K562 (cell line): ENCODE measurements at regions not wholly inside any gene's neighbourhood (a gene's known extent, or its start where the extent isn't known, plus 50 kb on each side); places are given as distances from the start of the nearest gene placed in this dataset.

Experiments used
- AFF1 ChIP-seq, 2 experiments: fragments of 450-650 bp; IDR thresholded peaks; 2 replicates each; pipeline ENCODE4 v1.6.1; 2018; ENCODE audit warnings: mild to moderate bottlenecking in 2 of 2, low read depth in 1 of 2; ENCODE audit not compliant: partially characterized antibody in 2 of 2
- ATF7 ChIP-seq: fragments of 450-650 bp; IDR thresholded peaks from 2 replicates; pipeline ENCODE4 v1.7.1; 2014; ENCODE audit warnings: mild to moderate bottlenecking, moderate library complexity
- CBX8 ChIP-seq: fragments of 200-600 bp; sonication (generic); IDR thresholded peaks from 2 replicates; pipeline ENCODE4 v1.6.1; 2012; ENCODE audit warnings: borderline replicate concordance, mixed run types, low read depth, mild to moderate bottlenecking, moderate library complexity, mixed read lengths, low read length, control low read depth, inconsistent platforms; ENCODE audit not compliant: poor library complexity, severe bottlenecking; ENCODE audit errors: extremely low read depth
- CHAMP1 ChIP-seq: fragments of 450-650 bp; IDR thresholded peaks from 2 replicates; pipeline ENCODE4 v1.6.1; 2016; ENCODE audit warnings: mild to moderate bottlenecking
- FOXJ3 ChIP-seq: sonication (generic); formaldehyde crosslinking; IDR thresholded peaks from 2 replicates; pipeline ENCODE4 v1.4.0; 2020; ENCODE audit warnings: mild to moderate bottlenecking, missing genetic modification reagents
- GATA2 ChIP-seq: sonication (generic); formaldehyde crosslinking; IDR thresholded peaks from 2 replicates; pipeline ENCODE4 v1.4.0; 2020; ENCODE audit warnings: mild to moderate bottlenecking, missing genetic modification reagents
- KLF1 ChIP-seq: fragments of 450-650 bp; IDR thresholded peaks from 2 replicates; pipeline ENCODE4 v1.6.1; 2016; ENCODE audit warnings: missing genetic modification characterization, missing compliant biosample characterization
- MTA1 ChIP-seq: fragments of 450-650 bp; IDR thresholded peaks from 2 replicates; pipeline ENCODE4 v1.6.1; 2017; ENCODE audit warnings: borderline replicate concordance
- PBX2 ChIP-seq, 2 experiments: IDR thresholded peaks in 1 of 2; conservative IDR thresholded peaks in 1 of 2; 2 replicates each; pipeline ENCODE4 v1.6.1; 2016; ENCODE audit warnings: low read depth in 2 of 2, mild to moderate bottlenecking in 1 of 2, missing compliant biosample characterization in 1 of 2, missing genetic modification characterization in 1 of 2, moderate library complexity in 1 of 2
- PML ChIP-seq: IDR thresholded peaks from 2 replicates; pipeline ENCODE4 v1.6.1; 2012; ENCODE audit warnings: low read length, inconsistent platforms
- TEAD2 ChIP-seq: fragments of 450-650 bp; IDR thresholded peaks from 2 replicates; pipeline ENCODE4 v1.6.1; 2016; ENCODE audit warnings: missing genetic modification characterization, control low read depth, missing compliant biosample characterization
- TGIF2 ChIP-seq: sonication (generic); formaldehyde crosslinking; IDR thresholded peaks from 2 replicates; pipeline ENCODE4 v1.8.1; 2022; ENCODE audit warnings: mild to moderate bottlenecking, missing genetic modification reagents, moderate library complexity
- ZNF212 ChIP-seq: fragments of 450-650 bp; formaldehyde crosslinking; IDR thresholded peaks from 2 replicates; pipeline ENCODE4 v1.4.0; 2020; ENCODE audit warnings: mild to moderate bottlenecking
- ZNF282 ChIP-seq: sonication (generic); formaldehyde crosslinking; IDR thresholded peaks from 2 replicates; pipeline ENCODE4 v1.8.1; 2023; ENCODE audit warnings: missing genetic modification reagents
- ZNF354B ChIP-seq: fragments of 250-450 bp; sonication (Bioruptor Pico); IDR thresholded peaks from 2 replicates; pipeline ENCODE4 v1.4.0; 2020
- ZNF740 ChIP-seq, 3 experiments: fragments of 200-800 bp in 1 of 3; sonication (Bioruptor generic) in 1 of 3; sonication (generic) in 1 of 3; formaldehyde crosslinking in 1 of 3; IDR thresholded peaks; 2 replicates each; pipeline versions ENCODE4 v1.6.1 to v1.8.0; 2016 to 2022; ENCODE audit warnings: mild to moderate bottlenecking in 2 of 3, missing compliant biosample characterization in 2 of 3, missing genetic modification characterization in 2 of 3, missing genetic modification reagents in 1 of 3

- TF ChIP-seq CHAMP1 (no peak), TEAD2 (tag) (no peak), KLF1 (no peak), TGIF2 (CRISPR knock-in tag) (no peak), ZNF354B (no peak), GATA2 (CRISPR knock-in tag) (0 out of 2 replicates have a peak, but pooled peaks have one; percentile 48), FOXJ3 (no peak), PBX2 (CRISPR knock-in tag; IDR thresholded peaks at IDR 0.05; ENCODE audit: low read depth) (no peak), PBX2 (tag; conservative IDR thresholded peaks at IDR 0.05; ENCODE audit: low read depth) (no peak), MTA1 (peak; percentile 55; the same call in 1 of the 2 replicates), ZNF212 (CRISPR knock-in tag) (no peak), ZNF282 (CRISPR knock-in tag) (no peak), CBX8 (no peak), PML (peak; percentile 24; the same call in 1 of the 2 replicates), AFF1 (IDR thresholded peaks at IDR 0.05; ENCODE audit: low read depth in 1 of 2, partially characterized antibody in 2 of 2) (peak in 1 of 2 experiments; percentile 12), ATF7 (no peak), ZNF740 (CRISPR knock-in tag; IDR thresholded peaks at IDR 0.05) (no peak), ZNF740 (tag; IDR thresholded peaks at IDR 0.05) (no peak)
Measured at GRCh38 chr7:153401795-153402720, 642.5 kb downstream of the ACTR3B start (continued).
